ENCODE measurements at regions not wholly inside any gene's neighbourhood (a gene's known extent, or its start where the extent isn't known, plus 50 kb on each side); places are given as distances from the start of the nearest gene placed in this dataset.

- no peak for DNase-seq
Observed at GRCh38 chr5:152337484-152337883, 67.6 kb downstream of the NMUR2 start.

- DNase-seq: no peak
Observed at GRCh38 chr5:152335461-152335860, 69.6 kb downstream of the NMUR2 start.

GRCh38 chr5:152332716-152333460, 72.2 kb downstream of the NMUR2 start:
- no peak for DNase-seq

- no peak for DNase-seq
Observed at GRCh38 chr5:152331718-152332117, 73.4 kb downstream of the NMUR2 start.

- no peak for DNase-seq
Observed at GRCh38 chr5:152331006-152331405, 74.1 kb downstream of the NMUR2 start.

GRCh38 chr5:152329761-152330283, 75.3 kb downstream of the NMUR2 start:
- no peak for DNase-seq

- no peak for DNase-seq
Observed at GRCh38 chr5:152329207-152329606, 75.9 kb downstream of the NMUR2 start.

- no peak for DNase-seq
Observed at GRCh38 chr5:152315942-152316341, 89.1 kb downstream of the NMUR2 start.

- no peak for DNase-seq
Observed at GRCh38 chr5:152314196-152314829, 90.8 kb downstream of the NMUR2 start.

- no peak for DNase-seq
Observed at GRCh38 chr5:152309926-152310450, 95.1 kb downstream of the NMUR2 start.

GRCh38 chr5:152306386-152306785, 98.7 kb downstream of the NMUR2 start:
- no peak for DNase-seq

GRCh38 chr5:152305525-152305924, 99.6 kb downstream of the NMUR2 start:
- no peak for DNase-seq

- DNase-seq: no peak
Observed at GRCh38 chr5:152303841-152304240, 101.2 kb downstream of the NMUR2 start.

GRCh38 chr5:152297866-152298265, 107.2 kb downstream of the NMUR2 start:
- no peak for DNase-seq

GRCh38 chr5:152293189-152293588, 111.9 kb downstream of the NMUR2 start:
- no peak for DNase-seq

- no peak for DNase-seq
Observed at GRCh38 chr5:152290181-152290580, 114.9 kb downstream of the NMUR2 start.

- DNase-seq: no peak
Observed at GRCh38 chr5:152288917-152289595, 116.0 kb downstream of the NMUR2 start.

- DNase-seq: no peak
Observed at GRCh38 chr5:152288499-152288898, 116.6 kb downstream of the NMUR2 start.

GRCh38 chr5:152285764-152286163, 119.3 kb downstream of the NMUR2 start:
- no peak for DNase-seq

GRCh38 chr5:152282331-152282730, 122.7 kb downstream of the NMUR2 start:
- no peak for DNase-seq

- no peak for DNase-seq
Observed at GRCh38 chr5:152277936-152278335, 127.1 kb downstream of the NMUR2 start.

- no peak for DNase-seq
Observed at GRCh38 chr5:152274224-152274623, 130.9 kb downstream of the NMUR2 start.

- DNase-seq: no peak
Observed at GRCh38 chr5:152271420-152271819, 133.7 kb downstream of the NMUR2 start.

- DNase-seq: no peak
Observed at GRCh38 chr5:152270096-152270495, 135.0 kb downstream of the NMUR2 start.
